ENCODE measurements at regions not wholly inside any gene's neighbourhood (a gene's known extent, or its start where the extent isn't known, plus 50 kb on each side); places are given as distances from the start of the nearest gene placed in this dataset.

DNA sequence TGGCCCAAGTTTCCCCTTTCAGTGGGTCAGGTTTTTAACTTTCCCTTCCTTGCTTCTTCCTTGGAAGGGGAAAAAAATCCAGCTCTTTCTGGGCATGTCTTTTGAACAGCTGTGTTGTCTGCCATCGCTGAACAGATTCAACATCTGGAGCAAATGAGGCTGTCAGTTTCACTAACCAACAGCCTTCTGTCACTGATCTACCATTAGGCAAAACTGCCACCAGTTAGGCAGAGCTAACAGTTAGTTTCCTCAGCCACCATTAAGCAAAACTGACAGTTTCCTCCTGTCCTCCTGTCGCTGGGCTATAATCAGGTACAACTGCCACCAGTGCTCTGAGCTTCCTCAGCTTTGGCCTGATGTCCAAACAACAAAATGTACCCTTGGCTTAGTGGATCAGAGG, 81.9 kb downstream of the NPTX2 start:
- Histone ChIP-seq H2AFZ (ENCODE audit: low read depth, low read length) (no peak overlapping the region), H3K9me3 (ENCODE audit: insufficient read depth, low read length, severe bottlenecking) (no peaks in the 10 kb centered on the region), H3K27ac (ENCODE audit: low read length) (no peak overlapping the region), H4K20me1 (ENCODE audit: insufficient read depth, low read length) (no peaks in the 10 kb centered on the region), H3K4me1 (ENCODE audit: insufficient read depth, low read length) (no peaks in the 10 kb centered on the region), H3K79me2 (ENCODE audit: insufficient read depth, low read length) (no peaks in the 10 kb centered on the region), H3K27me3 (ENCODE audit: insufficient read depth, low read length, poor library complexity) (no peaks in the 10 kb centered on the region), H3K9ac (ENCODE audit: low read depth, low read length) (no peak overlapping the region), H3K36me3 (ENCODE audit: insufficient read depth, low read length) (no peaks in the 10 kb centered on the region), H3K4me2 (ENCODE audit: insufficient read depth, low read length) (no peak overlapping the region), H3K4me3 (ENCODE audit: low read depth in 1 of 2, low read length in 2 of 2) (no peak overlapping the region)
- no peak for TF ChIP-seq CTCF (IDR thresholded peaks at IDR 0.05; ENCODE audit: borderline replicate concordance, extremely low read depth, low read length, poor library complexity, severe bottlenecking)
- no peak for TF ChIP-seq EZH2 (IDR thresholded peaks at IDR 0.05; ENCODE audit: borderline replicate concordance, low read depth, low read length, severe bottlenecking)
- DNase-seq: no peak
- ATAC-seq (ENCODE audit: insufficient read depth, low read depth): no peak

GRCh38 chr7:98700533-98700932, 83.4 kb downstream of the NPTX2 start:
- no peak for ATAC-seq (ENCODE audit: insufficient read depth, low read depth)
- Histone ChIP-seq H3K9ac (ENCODE audit: low read depth, low read length) (no peak overlapping the region), H2AFZ (ENCODE audit: low read depth, low read length) (no peak overlapping the region), H3K36me3 (ENCODE audit: insufficient read depth, low read length) (no peaks in the 10 kb centered on the region), H4K20me1 (ENCODE audit: insufficient read depth, low read length) (no peaks in the 10 kb centered on the region), H3K79me2 (ENCODE audit: insufficient read depth, low read length) (no peaks in the 10 kb centered on the region), H3K4me2 (ENCODE audit: insufficient read depth, low read length) (no peak overlapping the region), H3K4me3 (ENCODE audit: low read depth in 1 of 2, low read length in 2 of 2) (no peak overlapping the region), H3K4me1 (ENCODE audit: insufficient read depth, low read length) (no peaks in the 10 kb centered on the region), H3K27ac (ENCODE audit: low read length) (no peak overlapping the region), H3K9me3 (ENCODE audit: insufficient read depth, low read length, severe bottlenecking) (no peaks in the 10 kb centered on the region), H3K27me3 (ENCODE audit: insufficient read depth, low read length, poor library complexity) (no peaks in the 10 kb centered on the region)
- no peak for DNase-seq
- TF ChIP-seq CTCF (IDR thresholded peaks at IDR 0.05; ENCODE audit: borderline replicate concordance, extremely low read depth, low read length, poor library complexity, severe bottlenecking): no peak
- TF ChIP-seq EZH2 (IDR thresholded peaks at IDR 0.05; ENCODE audit: borderline replicate concordance, low read depth, low read length, severe bottlenecking): no peak

DNA sequence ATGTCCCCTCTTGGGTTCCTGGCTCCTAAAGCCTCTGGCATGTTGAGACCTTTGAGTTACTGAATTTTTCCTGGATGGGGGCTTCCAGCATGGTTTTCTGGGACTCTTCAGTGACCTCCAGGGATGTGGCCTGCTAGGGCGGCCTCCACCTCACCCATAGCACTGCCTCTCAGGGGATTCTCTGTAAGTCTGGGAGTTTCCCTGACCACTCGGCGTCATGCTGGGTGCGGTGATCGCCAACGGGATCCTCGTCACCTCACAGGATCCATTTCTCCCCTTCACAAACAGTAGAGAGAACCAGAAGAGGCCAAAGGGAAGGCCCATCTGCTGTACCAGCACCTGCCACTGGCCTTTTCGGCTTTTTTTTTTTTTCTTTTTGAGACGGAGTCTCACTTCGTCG, 84.3 kb downstream of the NPTX2 start:
- Histone ChIP-seq H3K36me3 (ENCODE audit: insufficient read depth, low read length) (no peaks in the 10 kb centered on the region), H3K79me2 (ENCODE audit: insufficient read depth, low read length) (no peaks in the 10 kb centered on the region), H3K4me1 (ENCODE audit: insufficient read depth, low read length) (no peaks in the 10 kb centered on the region), H4K20me1 (ENCODE audit: insufficient read depth, low read length) (no peaks in the 10 kb centered on the region), H3K27ac (ENCODE audit: low read length) (no peak overlapping the region), H3K9ac (ENCODE audit: low read depth, low read length) (no peak overlapping the region), H3K9me3 (ENCODE audit: insufficient read depth, low read length, severe bottlenecking) (no peaks in the 10 kb centered on the region), H2AFZ (ENCODE audit: low read depth, low read length) (no peak overlapping the region), H3K4me3 (ENCODE audit: low read depth in 1 of 2, low read length in 2 of 2) (no peak overlapping the region), H3K4me2 (ENCODE audit: insufficient read depth, low read length) (no peak overlapping the region), H3K27me3 (ENCODE audit: insufficient read depth, low read length, poor library complexity) (no peaks in the 10 kb centered on the region)
- no peak for ATAC-seq (ENCODE audit: insufficient read depth, low read depth)
- TF ChIP-seq CTCF (IDR thresholded peaks at IDR 0.05; ENCODE audit: borderline replicate concordance, extremely low read depth, low read length, poor library complexity, severe bottlenecking): no peak
- no peak for TF ChIP-seq EZH2 (IDR thresholded peaks at IDR 0.05; ENCODE audit: borderline replicate concordance, low read depth, low read length, severe bottlenecking)
- DNase-seq: no peak

DNA sequence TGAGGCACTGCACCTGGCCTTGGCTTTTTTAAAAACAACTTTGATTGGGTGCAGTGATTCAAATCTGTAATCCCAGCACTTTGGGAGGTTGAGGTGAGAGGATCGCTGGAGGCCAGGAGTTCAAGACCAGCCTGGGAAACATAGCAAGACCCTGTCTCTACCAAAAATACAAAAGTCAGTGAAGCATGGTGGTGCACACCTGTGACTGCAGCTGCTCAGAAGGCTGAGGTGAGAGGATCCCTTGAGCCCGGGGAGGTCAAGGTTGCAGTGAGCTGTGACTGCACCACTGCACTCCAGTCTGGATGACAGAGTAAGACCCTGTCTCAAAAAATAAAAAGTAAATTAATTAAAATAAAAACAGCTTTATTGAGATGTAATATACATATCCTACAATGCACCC, 84.9 kb downstream of the NPTX2 start:
- TF ChIP-seq CTCF (IDR thresholded peaks at IDR 0.05; ENCODE audit: borderline replicate concordance, extremely low read depth, low read length, poor library complexity, severe bottlenecking) (no peak), EZH2 (IDR thresholded peaks at IDR 0.05; ENCODE audit: borderline replicate concordance, low read depth, low read length, severe bottlenecking) (no peak)
- Histone ChIP-seq H3K9me3 (ENCODE audit: insufficient read depth, low read length, severe bottlenecking) (no peaks in the 10 kb centered on the region), H3K9ac (ENCODE audit: low read depth, low read length) (no peak overlapping the region), H3K79me2 (ENCODE audit: insufficient read depth, low read length) (no peaks in the 10 kb centered on the region), H3K4me2 (ENCODE audit: insufficient read depth, low read length) (no peak overlapping the region), H2AFZ (ENCODE audit: low read depth, low read length) (no peak overlapping the region), H3K4me1 (ENCODE audit: insufficient read depth, low read length) (no peaks in the 10 kb centered on the region), H3K27ac (ENCODE audit: low read length) (no peak overlapping the region), H4K20me1 (ENCODE audit: insufficient read depth, low read length) (no peaks in the 10 kb centered on the region), H3K36me3 (ENCODE audit: insufficient read depth, low read length) (no peaks in the 10 kb centered on the region), H3K4me3 (ENCODE audit: low read depth in 1 of 2, low read length in 2 of 2) (no peak overlapping the region), H3K27me3 (ENCODE audit: insufficient read depth, low read length, poor library complexity) (no peaks in the 10 kb centered on the region)
- no peak for DNase-seq
- ATAC-seq (ENCODE audit: insufficient read depth, low read depth): no peak
